ENCODE measurements at regions not wholly inside any gene's neighbourhood (a gene's known extent, or its start where the extent isn't known, plus 50 kb on each side); places are given as distances from the start of the nearest gene placed in this dataset.

- no peak for DNase-seq (ENCODE audit: low spot score)
Observed at GRCh38 chr15:38696109-38696727, 131.6 kb upstream of the RASGRP1 start.

- DNase-seq (ENCODE audit: low spot score) = no peak
Observed at GRCh38 chr15:38696790-38697495, 132.3 kb upstream of the RASGRP1 start.

- no peak for DNase-seq (ENCODE audit: low spot score)
Observed at GRCh38 chr15:38698254-38698653, 133.6 kb upstream of the RASGRP1 start.

- no peak for DNase-seq (ENCODE audit: low spot score)
Observed at GRCh38 chr15:38699633-38700230, 135.1 kb upstream of the RASGRP1 start.

GRCh38 chr15:38701149-38701548 is 136.5 kb upstream of the RASGRP1 start:
- no peak for DNase-seq (ENCODE audit: low spot score)

- no peak for DNase-seq (ENCODE audit: low spot score)
Observed at GRCh38 chr15:38702178-38702912, 137.7 kb upstream of the RASGRP1 start.

- no peak for DNase-seq (ENCODE audit: low spot score)
Observed at GRCh38 chr15:38705436-38706219, 141.0 kb upstream of the RASGRP1 start.

- DNase-seq (ENCODE audit: low spot score) = no peak
Observed at GRCh38 chr15:38706956-38707355, 142.3 kb upstream of the RASGRP1 start.

- DNase-seq (ENCODE audit: low spot score) = no peak
Observed at GRCh38 chr15:38707802-38708671, 143.4 kb upstream of the RASGRP1 start.

GRCh38 chr15:38708672-38709180 is 144.1 kb upstream of the RASGRP1 start:
- no peak for DNase-seq (ENCODE audit: low spot score)

- no peak for DNase-seq (ENCODE audit: low spot score)
Observed at GRCh38 chr15:38709196-38709595, 144.6 kb upstream of the RASGRP1 start.

GRCh38 chr15:38714309-38715072 is 149.9 kb upstream of the RASGRP1 start:
- DNase-seq (ENCODE audit: low spot score) = no peak

GRCh38 chr15:38720893-38721567 is 156.4 kb upstream of the RASGRP1 start:
- no peak for DNase-seq (ENCODE audit: low spot score)

- no peak for DNase-seq (ENCODE audit: low spot score)
Observed at GRCh38 chr15:38721568-38721945, 156.9 kb upstream of the RASGRP1 start.

- no peak for DNase-seq (ENCODE audit: low spot score)
Observed at GRCh38 chr15:38722236-38722635, 157.6 kb upstream of the RASGRP1 start.

GRCh38 chr15:38724827-38725226 is 160.2 kb upstream of the RASGRP1 start:
- DNase-seq (ENCODE audit: low spot score) = no peak

- no peak for DNase-seq (ENCODE audit: low spot score)
Observed at GRCh38 chr15:38726187-38726586, 161.6 kb upstream of the RASGRP1 start.

- DNase-seq (ENCODE audit: low spot score) = no peak
Observed at GRCh38 chr15:38733331-38733730, 168.7 kb upstream of the RASGRP1 start.

- no peak for DNase-seq (ENCODE audit: low spot score)
Observed at GRCh38 chr15:38740206-38740605, 175.6 kb upstream of the RASGRP1 start.
